Frontal cortex (tissue), 3 donors: ENCODE measurements at regions not wholly inside any gene's neighbourhood (a gene's known extent, or its start where the extent isn't known, plus 50 kb on each side); places are given as distances from the start of the nearest gene placed in this dataset.
"Not testable (repeated sequence)": the region's sequence is repeated elsewhere in the genome, so short reads cannot be mapped to it uniquely, and the experiment has no call there.

ENCODE experiments used
- DNase-seq, 2 donors: peaks; one replicate each; pipeline ENCODE4 v3.0.0; 2012; ENCODE audit warnings: low spot score in 2 of 2
- FAIRE-seq: peaks from 2 replicates; lab custom pipeline; 2012; peaks lifted over from hg19 to GRCh38; lab: Jason Lieb, UNC
- donor health status: control.
- donor health status: control.
- donor health status: control.

- no peak for FAIRE-seq
Observed at GRCh38 chr6:113359155-113360140, 497.7 kb upstream of the MARCKS start.

GRCh38 chr6:113361014-113361645 lies 496.0 kb upstream of the MARCKS start:
- no peak for FAIRE-seq
- no peak for DNase-seq

More at GRCh38 chr6:113359155-113360140, 497.7 kb upstream of the MARCKS start:
- no peak for DNase-seq

DNA sequence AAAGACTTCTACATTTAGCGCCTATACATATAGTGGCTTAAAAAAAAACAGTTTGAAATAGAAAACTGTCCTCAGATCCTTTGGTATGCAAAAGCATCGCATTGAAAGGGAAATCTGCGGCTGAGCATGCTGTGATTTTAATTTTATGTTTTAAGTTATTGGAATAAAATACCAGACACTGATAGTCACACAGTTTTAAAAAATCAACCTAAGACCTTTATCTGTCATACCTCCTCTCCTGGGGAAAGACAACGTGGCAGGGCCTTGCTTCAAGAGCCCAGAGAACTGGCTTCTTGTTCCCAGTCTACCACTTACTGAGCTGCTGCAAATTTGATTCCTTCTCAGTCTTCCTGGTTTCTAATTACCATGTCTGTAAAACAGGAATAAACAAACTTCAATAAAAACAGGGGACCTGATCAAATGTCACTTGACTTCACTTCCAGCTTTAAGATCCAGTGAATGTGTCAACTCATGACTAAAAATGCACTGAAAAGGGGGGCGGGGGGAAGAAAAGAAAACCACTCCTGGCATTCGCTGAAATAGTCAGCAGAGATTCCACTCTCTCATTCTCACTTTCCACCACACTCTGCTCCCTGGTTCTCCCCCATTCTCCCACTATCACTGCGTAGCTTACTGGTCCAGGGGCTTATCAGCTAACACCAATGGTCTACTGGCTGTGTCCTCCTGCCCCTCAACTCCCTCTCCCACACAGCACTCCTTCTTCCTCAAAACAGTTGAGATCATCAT lies 494.7 kb upstream of the MARCKS start:
- DNase-seq: no peak
- no peak for FAIRE-seq

- no peak for FAIRE-seq
- DNase-seq: no peak
Observed at GRCh38 chr6:113363048-113363798, 493.9 kb upstream of the MARCKS start.

DNA sequence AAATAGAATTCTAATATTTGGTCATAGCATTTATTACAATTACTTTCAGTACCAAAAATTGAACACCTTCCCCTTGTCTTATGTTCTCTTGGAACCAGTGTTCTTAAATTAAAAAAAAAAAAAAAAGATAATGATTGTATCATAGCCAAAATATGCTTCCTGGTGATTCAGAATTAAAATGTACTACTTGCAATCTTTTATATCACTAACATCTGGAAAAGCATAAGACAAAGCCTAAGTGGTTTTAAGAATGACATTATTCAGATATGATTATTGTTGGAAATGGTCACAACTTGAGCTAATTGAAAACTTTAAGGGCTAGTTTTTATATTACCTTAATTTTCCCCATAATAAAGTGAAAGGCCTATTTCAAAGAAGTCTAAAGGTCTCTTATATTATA lies 493.3 kb upstream of the MARCKS start:
- DNase-seq: no peak
- FAIRE-seq: no peak

- DNase-seq (no peak), FAIRE-seq (no peak)
Observed at GRCh38 chr6:113364766-113365165, 492.4 kb upstream of the MARCKS start.

GRCh38 chr6:113365191-113365590 lies 492.0 kb upstream of the MARCKS start:
- DNase-seq (no peak), FAIRE-seq (no peak)

- FAIRE-seq: no peak
Observed at GRCh38 chr6:113366505-113366904, 490.6 kb upstream of the MARCKS start.

GRCh38 chr6:113370508-113371502 lies 486.3 kb upstream of the MARCKS start:
- FAIRE-seq (peak; percentile 94), DNase-seq (no peak)

More at GRCh38 chr6:113366505-113366904, 490.6 kb upstream of the MARCKS start:
- DNase-seq: no peak

DNA sequence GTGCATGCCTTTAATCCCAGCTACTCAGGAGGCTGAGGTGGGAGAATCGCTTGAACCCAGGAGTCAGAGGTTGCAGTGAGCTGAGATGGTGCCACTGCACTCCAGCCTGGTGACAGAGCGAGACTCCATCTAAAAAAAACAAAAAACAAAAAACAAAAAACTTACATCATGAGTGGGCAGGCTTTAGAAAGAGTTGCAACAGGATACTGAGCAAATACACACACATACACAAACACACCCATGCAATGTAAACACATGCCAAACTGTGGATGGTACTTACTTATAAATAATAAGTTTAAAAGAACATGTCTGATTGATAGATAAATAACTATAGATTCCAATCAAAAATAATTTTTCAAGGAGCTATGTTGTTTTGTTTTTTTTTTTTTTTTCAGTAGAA lies 481.7 kb upstream of the MARCKS start:
- FAIRE-seq, DNase-seq: not testable (repeated sequence)

DNA sequence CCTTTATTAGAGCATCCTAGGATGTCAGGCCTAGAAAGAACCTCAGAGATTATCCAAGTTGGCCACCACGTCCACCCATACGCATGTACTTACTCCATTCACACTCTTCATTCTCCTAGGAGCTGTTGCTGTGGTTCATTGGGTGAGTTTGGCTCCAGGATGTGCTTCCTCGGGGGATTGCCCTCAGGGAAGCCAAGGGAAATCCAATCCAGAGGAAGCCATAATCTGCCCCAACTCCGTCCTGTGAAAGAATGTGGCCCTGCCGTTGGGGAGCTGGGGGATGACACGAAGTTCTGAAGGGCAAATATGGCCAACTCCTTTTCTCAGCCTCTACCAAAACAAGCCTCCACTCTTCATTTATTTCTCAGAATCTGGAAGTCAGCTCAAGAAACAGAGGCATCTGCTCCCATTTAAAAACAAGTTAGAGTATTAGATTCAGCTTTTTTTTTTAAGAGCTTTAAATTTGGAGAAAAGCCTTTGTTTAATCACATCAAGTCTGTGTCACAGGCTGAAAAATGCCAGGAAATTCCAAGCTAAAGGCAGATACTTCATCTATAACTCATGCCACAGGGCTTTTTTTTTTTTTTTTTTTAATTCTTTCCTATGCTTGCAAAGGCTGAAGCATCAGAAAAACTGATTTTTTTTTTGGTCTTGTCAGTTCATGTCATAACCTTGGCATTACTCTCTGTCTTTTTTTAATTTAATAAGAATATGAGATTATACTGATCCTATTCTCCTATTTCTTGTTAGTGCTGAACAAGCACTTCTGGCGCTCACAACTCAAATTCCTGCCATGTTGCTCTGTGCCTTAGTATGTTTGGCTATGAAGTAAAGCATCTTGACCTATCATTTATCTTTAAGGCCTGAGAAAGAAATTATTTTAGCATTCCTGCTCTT lies 480.9 kb upstream of the MARCKS start:
- no peak for FAIRE-seq
- no peak for DNase-seq

GRCh38 chr6:113376847-113377165 lies 480.3 kb upstream of the MARCKS start:
- no peak for DNase-seq

DNA sequence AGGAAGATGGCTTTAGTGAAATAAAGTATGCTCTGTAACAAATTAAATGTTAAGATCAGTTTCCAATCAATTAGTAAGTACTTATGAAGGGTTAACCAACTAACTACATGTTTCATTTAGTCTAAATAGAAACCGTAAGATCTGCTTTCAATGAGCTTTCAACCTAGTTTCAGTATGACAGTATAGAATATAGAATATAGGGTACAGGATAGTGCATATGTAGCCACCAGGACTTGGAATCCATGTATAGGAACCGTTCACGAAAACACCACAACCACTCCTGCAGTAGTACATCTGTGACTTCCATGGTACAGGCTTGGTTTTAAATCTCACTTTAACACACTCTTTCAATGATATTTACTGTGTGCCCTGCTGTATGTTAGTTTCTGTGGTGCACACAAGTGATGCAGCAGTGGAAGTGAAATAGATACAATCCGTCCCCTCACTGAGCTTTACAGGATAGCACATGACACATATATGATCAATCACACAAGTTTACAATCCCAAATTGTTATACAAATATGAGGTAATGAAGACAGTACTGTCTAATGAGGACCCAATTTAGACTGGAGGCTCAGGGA lies 479.7 kb upstream of the MARCKS start:
- no peak for FAIRE-seq
- no peak for DNase-seq

More at GRCh38 chr6:113376847-113377165, 480.3 kb upstream of the MARCKS start:
- no peak for FAIRE-seq

GRCh38 chr6:113380591-113380990 lies 476.6 kb upstream of the MARCKS start:
- FAIRE-seq (no peak), DNase-seq (no peak)

GRCh38 chr6:113381232-113381631 lies 475.9 kb upstream of the MARCKS start:
- FAIRE-seq (no peak), DNase-seq (no peak)

DNA sequence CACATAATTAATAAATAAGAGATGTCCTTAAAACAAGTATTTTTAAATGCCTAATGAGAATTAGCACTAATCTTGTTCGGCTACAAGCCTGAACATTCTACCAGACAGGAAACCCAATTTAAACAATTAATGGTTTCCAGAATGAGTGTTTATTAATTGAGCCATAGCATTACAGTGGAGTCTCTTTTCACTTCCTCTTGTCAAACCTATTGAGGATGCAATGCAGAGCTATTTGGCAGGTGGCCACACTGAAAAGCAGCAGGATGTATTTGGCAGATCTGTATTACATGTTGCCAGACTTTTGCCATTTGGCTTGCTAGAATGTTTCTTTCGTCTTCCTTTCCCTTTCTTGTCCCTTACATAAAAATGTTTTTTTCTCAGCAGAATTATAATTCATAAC lies 475.2 kb upstream of the MARCKS start:
- FAIRE-seq (no peak), DNase-seq (no peak)

GRCh38 chr6:113383701-113384100 lies 473.4 kb upstream of the MARCKS start:
- DNase-seq (no peak), FAIRE-seq (no peak)
